GM18498 (cell line): ENCODE measurements at regions not wholly inside any gene's neighbourhood (a gene's known extent, or its start where the extent isn't known, plus 50 kb on each side); places are given as distances from the start of the nearest gene placed in this dataset.
"Not testable (repeated sequence)": the region's sequence is repeated elsewhere in the genome, so short reads cannot be mapped to it uniquely, and the experiment has no call there.

ENCODE experiments used
- ATAC-seq: cut with Tn5 transposase; IDR thresholded peaks from one replicate; pipeline ENCODE4 v1.9.1; 2021; ENCODE audit warnings: mild to moderate bottlenecking, moderate library complexity; ENCODE audit not compliant: unreplicated experiment

DNA sequence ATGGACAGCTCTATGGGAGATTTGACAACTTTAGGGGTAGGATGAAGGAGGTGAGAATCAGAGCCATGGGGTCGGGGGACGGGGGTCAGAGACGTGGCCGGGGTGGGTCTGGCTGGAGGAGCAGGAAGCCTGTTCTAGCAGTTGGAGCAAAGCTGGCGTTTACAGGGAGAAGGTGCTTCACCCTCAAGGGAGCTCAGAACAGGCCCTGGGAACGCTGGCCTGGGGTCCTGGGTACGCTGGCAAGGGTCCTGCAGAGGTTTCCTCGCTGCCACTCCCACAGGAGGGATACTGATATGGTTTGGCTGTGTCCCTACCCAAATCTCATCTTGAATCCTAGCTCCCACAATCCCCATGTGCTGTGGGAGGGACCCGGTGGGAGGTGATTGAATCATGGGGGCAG is 205.0 kb upstream of the ARL4C start:
- no peak for ATAC-seq

DNA sequence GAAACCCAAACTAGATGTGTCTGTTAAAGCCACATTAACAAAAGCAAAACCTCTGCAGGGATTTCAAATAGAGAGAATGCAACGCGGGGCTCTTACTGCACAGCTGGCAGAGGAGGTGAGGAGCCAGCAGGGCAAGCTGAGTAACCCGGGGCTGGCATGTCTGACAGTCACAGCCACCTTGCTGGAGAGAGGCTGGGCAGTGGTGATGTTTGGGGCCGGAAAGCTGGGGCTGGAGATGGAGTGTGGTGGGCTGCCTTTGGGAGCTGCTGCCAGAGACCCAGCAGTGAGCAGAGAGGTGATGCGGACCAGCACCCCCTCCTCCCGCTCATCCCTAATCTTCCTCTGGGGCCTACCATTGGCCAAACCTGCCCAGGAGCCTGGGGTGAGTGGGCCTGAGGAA is 204.5 kb upstream of the ARL4C start:
- ATAC-seq: no peak

DNA sequence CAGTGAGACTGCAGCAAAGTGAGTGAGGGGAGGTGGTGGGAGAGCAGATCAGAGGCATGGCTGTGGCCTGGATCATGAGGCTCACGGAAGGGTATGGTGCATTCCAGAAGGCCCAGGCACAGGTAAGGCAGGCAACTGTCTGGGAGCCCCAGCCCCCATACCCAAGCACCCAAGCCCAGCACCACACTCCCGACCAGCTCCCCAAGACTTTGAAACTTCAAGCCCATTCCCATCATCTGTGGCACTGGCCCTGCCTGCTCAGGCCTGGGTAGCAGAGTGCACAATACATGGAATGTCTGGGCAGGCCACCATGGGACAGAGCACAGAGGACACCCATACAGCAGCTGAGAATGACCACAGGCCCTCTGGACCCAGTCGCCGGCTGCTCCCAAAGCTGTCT is 202.6 kb upstream of the ARL4C start:
- ATAC-seq: no peak

DNA sequence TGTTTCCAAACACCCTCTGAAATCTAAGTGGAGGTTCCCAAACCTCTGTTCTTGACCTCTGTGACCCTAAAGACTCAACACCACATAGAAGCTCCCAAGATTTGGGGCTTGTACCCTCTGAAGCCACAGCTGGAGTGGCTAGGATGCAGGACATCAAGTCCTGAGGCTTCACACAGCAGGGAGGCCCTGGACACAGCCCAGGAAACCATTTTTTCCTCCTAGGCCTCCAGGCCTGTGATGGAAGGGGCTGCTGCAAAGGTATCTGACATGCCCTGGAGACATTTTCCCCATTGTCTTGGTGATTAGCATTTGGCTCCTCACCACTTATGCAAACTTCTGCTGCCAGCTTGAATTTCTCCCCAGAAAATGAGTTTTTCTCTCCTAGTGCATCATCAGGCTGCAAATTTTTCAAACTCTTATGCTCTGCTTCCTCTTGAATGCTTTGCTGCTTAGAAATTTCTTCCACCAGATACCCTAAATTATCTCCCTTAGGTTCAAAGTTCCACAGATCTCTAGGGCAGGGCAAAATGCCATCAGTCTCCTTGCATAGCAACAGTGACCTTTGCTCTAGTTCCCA is 200.5 kb upstream of the ARL4C start:
- not testable (repeated sequence) for ATAC-seq

DNA sequence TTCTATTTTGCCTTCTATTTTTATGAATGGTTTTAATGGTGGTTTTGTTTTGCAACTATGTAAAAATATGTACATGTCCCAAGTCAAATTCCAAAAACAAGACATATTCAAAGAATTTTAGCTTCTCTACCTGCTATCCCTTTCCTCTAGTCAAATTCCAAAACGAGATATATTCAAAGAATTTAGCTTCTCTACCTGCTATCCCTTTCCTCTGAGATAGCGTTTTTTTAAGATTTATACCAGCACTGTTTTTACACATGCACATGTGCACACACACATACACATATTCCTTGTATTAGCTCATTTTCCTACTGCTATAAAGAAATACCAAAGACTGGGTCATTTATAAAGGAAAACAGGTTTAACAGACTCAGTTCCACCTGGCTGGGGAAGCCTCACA is 199.1 kb upstream of the ARL4C start:
- no peak for ATAC-seq

DNA sequence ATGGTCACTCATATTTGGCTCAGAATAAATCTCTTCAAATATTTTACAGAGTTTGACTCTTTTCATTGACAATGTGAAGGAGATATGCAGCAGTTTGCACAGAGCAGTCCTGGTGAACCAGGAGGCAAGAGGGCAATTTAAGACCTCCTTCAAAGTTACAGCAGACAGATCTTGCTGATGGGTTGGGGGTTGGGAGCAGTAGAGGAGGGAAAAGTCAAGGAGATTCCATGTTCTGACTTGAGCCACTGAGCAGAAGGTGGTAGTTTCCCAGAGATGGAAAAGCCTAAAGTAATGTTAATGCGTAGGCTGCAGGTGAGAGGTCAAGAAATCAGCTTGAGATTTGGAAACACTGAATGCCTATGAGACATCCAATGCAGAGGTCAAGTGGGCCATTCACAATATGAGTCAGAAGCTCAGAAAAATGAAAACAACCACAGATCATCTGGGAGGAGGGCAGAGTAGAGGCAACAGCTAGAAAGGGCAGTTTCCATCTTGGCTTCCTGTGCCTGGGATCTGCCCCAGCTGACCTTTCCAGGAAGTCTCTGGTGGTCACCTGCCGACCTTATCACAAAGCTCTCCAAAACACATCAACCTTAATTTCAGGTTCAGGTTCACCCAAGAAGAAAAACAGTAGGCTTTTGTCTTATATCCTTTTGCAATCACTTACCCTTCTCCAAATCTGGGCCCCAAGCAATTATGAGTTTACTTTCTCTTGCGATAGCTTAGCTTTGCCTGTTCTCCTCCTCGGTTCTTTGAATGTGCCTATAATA is 197.5 kb upstream of the ARL4C start:
- no peak for ATAC-seq

DNA sequence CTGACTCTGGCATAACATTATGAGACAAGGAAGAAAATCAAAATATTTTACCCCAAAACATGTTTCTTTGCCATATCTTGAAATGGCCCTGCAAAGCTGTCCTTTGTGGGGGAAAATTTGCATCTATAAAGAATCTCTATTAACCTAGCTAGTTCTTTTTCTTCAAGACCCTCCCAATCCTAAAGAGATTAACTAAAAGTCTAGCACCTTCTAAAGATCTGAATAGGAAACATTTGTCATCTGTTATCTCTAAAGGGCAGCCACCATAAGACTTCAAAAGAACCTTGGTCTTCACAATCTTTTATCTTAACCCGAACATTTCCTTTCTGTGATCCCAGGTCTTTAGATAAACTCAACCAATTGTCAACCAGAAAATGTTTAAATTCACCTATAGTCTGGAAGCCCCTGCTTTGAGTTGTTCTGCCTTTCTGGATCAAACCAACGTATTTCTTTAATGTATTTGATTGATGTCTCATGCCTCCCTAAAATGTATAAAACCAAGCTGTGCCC is 196.9 kb upstream of the ARL4C start:
- not testable (repeated sequence) for ATAC-seq

DNA sequence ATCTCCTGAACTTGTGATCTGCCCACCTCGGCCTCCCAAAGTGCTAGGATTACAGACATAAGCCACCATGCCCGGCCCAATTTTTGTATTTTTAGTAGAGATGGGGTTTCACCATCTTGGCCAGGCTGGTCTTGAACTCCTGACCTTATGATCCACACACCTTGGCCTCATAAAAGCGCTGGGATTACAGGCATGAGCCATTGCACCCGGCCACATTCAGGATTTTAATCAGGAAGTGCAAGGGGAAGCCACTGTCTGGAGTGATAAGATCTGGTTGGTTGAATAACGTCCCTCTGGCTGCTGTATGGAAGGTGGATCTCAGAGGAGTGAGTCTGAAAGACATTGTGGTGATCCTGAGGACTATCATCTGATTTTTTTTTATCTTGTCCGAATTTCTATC is 196.3 kb upstream of the ARL4C start:
- not testable (repeated sequence) for ATAC-seq

DNA sequence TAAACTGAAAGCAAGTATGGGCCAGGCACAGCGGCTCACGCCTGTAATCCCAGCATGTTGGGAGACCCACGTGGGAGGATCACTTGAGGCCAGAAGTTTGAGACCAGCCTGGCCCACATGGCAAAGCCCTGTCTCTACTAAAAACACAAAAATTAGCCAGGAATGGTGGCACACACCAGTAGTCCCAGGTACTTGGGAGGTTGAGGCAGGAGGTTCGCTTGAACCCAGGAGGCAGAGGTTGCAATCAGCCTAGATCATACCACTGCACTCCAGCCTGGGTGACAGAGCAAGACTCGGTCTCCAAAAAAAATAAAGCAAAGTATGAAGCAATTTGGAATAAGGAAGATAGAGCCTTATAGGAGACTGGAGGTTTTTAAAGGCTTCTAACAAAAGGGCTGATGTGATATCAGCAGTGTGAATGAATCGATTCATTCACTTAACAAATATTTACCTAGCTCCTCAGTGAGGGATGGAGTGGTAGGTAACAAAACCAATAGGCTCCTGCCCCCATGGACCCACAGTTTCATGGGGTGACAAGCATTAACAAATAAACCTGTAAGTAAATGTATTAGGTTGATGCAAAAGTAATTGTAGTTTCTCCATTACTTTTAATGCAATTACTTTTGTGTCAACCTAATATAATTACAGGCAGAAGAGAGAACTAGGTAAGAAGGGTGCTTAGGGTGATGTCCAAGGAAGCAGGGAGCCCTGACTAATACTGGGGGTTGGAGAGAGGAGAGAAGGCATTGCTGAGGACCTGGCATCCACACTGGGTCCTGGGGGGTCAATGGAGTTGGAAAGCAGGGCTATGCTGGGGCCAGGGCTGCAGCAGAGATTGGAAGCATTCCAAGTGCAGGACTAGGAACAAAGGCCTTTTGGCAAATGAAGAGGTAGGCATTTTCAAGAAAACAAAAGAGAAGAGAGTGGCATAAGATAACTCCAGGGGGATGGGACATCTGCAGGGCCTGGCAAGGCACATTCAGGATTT is 195.4 kb upstream of the ARL4C start:
- no peak for ATAC-seq

DNA sequence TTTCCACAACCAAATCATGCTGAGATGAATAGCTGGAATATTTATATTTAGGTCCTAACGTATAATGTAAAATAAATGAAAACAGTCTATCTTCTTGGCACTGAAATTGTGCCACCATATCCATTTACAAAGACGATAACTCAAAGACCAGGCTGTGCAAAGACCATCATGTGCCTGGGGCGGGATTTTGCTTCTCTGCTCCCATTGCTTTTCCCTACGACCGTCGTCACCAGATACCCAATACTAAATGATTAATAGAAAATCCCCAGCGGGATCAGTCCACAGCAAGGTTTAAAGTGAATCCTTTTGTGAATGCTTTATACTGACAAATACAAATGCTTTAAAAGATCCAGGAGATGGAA is 194.3 kb upstream of the ARL4C start:
- ATAC-seq: no peak

DNA sequence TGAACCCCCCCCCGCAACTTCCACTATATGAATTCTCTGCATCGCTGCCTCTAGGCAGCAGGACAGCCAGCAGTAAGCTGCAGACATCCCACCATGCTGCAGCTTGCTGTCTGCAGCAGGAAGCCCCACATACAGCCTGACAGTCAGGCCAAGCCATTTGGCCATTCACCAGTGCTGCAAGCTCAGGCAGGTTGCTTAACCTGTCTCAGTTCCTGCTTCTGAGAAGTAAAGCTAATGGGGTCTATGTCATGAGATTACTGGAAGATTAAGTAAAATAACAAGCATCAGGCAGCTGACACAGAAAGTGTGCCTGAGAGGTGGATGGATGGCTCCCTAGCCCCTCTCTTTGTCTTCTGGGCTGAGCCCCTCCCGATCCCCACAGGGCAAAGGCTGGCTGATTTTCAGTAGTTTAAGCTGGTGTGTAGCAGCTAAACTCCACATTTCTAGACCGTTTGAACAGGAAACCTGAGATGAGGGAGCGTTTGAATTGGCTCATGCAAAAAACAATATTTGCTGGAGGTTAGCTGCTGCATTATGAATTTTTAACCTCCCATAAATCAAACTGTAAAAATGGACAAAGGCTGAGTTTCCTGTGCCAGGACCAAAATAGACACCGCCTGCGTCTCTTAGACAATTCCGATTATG is 193.8 kb upstream of the ARL4C start:
- no peak for ATAC-seq

DNA sequence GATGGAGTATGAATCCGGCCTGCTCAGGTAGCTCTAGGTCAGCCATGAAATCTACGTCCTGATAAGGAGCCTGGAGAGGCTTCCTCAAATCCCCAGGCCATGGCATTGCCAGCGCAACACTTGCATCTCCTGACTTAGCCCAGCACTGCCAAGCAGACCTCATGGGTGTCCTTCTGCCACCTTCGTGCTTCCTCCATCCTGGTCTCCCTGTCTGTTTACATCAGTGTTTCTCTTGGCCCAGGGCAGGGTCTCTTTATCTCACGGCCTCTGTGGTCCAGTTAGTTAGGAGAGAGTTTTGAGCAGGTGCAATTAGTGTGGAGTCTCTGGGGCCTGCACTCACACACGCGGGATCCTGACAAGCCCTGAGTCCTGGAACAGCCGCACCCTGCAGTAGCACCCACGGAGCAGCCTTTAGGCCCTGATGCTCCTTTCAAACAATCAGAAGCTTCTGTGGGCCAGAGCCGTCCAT is 193.1 kb upstream of the ARL4C start:
- no peak for ATAC-seq

DNA sequence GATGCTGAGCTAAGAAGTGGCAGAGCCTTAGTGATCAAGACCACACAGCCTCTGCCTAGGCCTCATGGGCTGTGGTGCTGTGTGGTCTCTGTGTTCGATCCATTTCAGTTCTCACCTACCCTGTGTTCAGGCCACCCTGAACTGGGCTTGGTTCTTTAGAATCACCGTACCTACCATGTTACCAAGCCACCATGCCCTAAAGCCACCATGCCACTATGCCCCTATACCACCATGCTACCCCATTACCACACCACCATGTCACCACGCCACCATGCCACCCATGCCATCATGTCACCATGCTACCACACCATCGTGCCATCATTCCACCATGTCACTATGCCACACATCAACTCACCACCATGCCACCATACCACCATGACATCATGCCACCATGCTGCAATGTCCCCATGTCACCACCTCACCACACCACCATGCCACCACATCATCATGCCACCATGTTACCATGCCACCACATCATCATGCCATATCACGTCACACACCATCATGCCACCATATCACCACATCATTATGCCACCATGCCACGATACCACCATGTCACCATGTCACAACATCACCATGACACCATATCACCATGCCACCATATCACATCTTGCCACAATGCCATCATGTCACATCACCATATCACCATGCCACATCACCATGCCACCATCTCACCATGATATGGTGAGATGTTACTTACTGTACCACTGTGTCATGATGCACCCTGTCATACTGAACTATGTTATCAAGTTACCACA is 191.0 kb upstream of the ARL4C start:
- ATAC-seq: no peak

DNA sequence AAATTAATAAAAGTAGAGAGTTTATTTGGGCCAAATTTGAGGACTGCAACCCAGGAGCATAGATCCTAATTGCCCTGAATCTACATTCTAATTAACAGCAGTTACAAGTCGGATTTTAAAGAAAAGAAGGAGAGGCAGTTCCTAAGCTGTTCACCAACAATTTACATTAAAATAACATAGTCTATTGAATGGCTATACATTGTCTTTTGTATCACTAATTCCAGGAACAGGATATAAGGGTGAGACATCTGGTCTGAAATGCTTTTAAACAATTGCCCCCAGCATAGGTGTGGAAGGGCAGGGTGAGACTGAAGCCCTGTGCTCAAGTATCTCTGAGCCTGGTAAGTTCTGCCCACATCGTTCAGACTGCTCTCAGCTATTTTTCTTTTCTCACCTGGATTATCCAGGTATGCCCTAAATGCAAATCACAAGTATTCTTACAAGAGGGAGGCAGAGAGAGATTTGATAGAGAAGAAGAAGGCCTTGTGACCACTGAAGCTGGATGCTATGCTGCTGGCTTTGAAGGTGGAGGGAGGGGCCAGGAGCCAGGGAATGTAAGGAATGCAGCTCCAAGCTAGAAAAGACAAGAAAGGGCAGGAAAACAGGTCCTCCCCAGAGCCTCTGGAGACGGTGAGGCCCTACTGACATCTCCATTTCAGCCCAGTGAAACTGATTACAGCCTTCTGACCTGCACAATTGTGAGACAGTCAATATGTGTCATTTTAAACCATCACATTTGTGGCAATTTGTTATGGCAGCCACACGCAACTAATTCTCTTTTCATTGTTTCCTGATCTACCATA is 189.4 kb upstream of the ARL4C start:
- no peak for ATAC-seq

DNA sequence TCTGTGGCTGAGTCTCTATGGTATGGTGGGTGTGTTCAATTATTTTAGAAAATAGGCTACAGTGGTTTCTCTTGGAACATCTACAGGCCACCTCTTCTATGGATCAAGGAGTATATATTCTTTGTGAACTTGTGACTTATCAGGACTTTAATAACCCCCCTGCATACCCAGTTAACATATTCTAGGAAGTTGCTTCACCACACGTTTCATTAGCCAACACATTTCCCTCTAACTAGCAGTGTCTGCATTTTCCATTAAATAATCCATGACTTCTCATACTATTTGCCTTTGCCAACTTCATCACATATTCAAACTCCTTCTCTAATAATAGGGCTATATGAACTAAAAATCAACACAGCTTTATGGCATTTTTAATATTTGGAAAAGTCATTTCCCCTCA is 187.6 kb upstream of the ARL4C start:
- ATAC-seq: no peak

DNA sequence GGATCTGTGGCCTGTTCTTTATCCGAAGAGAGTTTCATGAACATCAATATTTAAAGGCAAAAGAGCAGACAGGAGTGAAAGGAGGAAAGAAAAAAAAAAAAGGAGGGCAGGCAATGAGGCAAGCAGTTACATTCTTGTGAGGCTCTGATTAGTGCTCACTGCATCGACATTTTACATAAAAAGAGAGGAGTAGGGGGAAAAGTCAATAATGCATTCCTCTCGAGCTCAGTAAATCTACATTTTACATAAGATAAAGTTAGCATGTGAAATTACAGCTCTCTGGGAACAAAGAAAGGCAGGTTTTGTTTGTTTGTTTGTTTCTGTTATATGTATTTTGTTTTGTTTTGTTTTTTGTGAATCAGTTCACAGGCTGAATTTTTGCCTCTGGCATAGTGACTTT is 187.1 kb upstream of the ARL4C start:
- no peak for ATAC-seq

DNA sequence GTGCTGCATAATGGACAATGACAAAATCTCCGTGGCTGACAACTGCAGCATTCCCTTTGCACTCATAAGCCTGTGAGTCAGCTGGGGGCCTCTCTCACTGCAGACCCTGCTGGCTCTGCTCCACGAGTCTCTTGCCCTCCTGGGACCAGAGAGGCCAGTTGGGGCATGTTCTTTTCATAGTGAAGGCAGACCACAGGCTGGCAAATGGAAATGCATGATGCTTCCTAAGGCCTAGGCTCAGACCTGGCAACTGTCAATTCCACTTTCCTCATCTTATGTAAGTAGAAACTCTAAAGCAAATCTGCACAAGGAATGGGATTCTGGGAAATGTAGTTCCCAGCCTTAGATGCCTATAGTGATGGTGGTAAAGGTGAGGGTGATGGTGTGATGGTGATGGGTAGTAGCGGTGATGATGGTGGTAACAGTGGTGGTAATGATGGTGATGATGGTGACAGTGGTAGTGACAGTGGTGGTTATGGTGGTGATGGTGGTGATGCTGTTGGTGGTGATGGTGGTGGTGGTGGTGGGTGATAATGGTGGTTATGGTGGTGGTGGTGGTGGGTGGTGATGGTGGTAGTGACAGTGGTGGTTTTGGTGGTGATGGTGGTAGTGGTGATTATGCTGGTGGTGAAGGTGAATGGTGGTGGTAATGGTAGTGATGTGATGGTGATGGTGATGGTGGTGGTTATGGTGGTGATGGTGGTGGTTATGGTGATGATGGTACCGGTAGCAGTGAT is 185.8 kb upstream of the ARL4C start:
- ATAC-seq: no peak

DNA sequence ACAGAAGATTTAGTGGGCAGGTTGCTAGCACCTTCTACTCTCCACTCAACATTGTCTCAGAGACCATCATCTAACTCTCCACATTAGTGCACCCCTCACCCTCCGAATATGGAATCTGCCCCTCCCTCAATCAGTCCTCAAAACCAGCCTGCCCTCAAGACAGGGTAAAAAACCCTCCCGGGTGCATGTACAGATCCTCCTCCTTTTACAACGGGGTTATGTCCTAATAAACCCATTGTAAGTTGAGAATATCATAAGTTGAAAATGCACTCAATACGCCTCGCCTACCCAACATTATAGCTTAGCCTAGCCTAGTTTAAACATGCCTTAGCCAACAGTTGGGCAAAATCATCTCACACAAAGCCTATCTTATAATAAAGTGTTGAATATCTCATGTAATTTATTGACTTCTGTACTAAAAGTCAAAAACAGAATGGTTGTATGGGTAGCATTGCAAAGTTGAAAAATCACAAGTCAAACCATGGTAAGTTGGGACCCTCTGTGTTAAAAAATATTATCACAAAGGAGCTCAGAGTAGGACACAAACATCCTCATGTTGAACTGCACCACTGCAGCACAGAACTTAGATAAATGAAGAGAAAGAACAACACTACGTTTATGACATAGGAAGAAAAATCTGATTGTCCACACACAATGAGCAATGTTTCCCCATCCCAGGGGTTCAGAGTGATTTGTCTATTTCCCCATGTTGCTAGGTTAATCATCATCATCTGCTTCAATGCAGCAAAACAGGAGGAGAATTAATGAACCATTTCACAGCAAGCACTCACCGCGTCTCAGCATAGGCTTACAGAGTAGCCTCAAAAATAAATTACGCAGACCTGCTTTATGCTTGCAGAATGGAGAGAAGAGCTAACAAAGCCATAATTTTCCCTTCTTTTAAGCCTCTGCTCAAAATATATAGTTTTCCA is 184.1 kb upstream of the ARL4C start:
- no peak for ATAC-seq
